ENCODE measurements at regions not wholly inside any gene's neighbourhood (a gene's known extent, or its start where the extent isn't known, plus 50 kb on each side); places are given as distances from the start of the nearest gene placed in this dataset.

DNA sequence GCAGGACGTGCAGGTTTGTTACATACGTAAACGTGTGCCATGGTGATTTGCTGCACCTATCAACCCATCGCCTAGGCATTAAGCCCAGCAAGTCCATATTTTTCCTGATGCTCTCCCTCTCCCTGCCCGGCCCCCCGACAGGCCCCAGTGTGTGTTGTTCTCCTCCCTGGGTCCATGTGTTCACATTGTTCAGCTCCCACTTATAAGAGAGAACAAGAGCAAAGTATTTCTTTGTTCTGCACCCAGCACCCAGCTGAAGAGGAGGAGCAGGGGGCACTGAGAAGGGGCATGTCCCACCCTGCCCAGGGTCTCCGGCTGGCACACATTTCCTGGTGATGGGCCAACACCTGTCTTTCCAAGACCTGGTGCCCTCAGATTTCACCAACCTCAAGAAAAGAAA is 251.1 kb upstream of the ARID1B start:
- Histone ChIP-seq H3K27ac (ENCODE audit: low read depth in 1 of 2, low read length in 1 of 2) (no peak overlapping the region), H3K4me3 (no peak overlapping the region), H3K36me3 (ENCODE audit: control insufficient read depth in 4 of 4, insufficient read depth in 4 of 4, low read length in 4 of 4) (no peaks in the 10 kb centered on the region), H3K27me3 (ENCODE audit: control insufficient read depth in 3 of 3, insufficient read depth in 3 of 3, low read length in 2 of 3) (no peaks in the 10 kb centered on the region), H3K4me1 (ENCODE audit: control insufficient read depth in 5 of 5, insufficient read depth in 5 of 5, low read length in 5 of 5) (peaks cover 0 to 11% (median 0%) of the 10 kb centered on the region in 5 donors), H3K9ac (ENCODE audit: insufficient read depth in 1 of 2, low read length in 2 of 2) (no peak overlapping the region), H3K9me3 (ENCODE audit: control insufficient read depth in 4 of 4, insufficient read depth in 3 of 4, low read length in 3 of 4) (no peaks in the 10 kb centered on the region)
- TF ChIP-seq, protein P1, sequence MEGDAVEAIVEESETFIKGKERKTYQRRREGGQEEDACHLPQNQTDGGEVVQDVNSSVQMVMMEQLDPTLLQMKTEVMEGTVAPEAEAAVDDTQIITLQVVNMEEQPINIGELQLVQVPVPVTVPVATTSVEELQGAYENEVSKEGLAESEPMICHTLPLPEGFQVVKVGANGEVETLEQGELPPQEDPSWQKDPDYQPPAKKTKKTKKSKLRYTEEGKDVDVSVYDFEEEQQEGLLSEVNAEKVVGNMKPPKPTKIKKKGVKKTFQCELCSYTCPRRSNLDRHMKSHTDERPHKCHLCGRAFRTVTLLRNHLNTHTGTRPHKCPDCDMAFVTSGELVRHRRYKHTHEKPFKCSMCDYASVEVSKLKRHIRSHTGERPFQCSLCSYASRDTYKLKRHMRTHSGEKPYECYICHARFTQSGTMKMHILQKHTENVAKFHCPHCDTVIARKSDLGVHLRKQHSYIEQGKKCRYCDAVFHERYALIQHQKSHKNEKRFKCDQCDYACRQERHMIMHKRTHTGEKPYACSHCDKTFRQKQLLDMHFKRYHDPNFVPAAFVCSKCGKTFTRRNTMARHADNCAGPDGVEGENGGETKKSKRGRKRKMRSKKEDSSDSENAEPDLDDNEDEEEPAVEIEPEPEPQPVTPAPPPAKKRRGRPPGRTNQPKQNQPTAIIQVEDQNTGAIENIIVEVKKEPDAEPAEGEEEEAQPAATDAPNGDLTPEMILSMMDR (IDR thresholded peaks at IDR 0.05; ENCODE audit: control extremely low read depth, extremely low read depth) = no peak
- DNase-seq = no peak
- ATAC-seq (ENCODE audit: insufficient read depth, low FRiP score) = no peak
- 80 to 88% methylated on average over 7 of the region's 7 CpGs for WGBS, 2 donors

DNA sequence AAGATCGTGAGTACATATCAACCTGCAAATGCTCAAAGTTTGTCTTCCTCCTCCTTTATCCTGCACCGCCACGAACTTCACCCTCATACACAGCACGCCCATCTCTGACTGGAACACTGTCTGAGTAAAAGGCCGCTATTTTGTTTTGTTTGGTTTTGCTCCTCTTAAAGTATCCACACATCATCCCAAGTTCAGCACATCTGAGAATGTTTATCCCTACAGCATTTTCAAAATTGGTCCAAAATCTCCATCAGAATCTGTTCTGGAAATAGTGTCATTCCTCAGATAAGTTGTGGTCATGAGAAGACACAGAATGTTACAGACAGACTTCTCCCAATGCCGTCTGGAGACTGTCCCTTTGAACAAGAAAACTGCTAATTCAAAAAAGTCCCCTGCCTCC is 251.6 kb upstream of the ARID1B start:
- H3K27me3 ChIP-seq (ENCODE audit: control insufficient read depth in 3 of 3, insufficient read depth in 3 of 3, low read length in 2 of 3) = no peaks in the 10 kb centered on the region
- DNase-seq (peak in 2 of 3 donors; percentile 65 to 67), ATAC-seq (ENCODE audit: insufficient read depth, low FRiP score) (no peak)
- 86 to 90% methylated on average over 6 of the region's 6 CpGs for WGBS, 2 donors
- no peaks in the 10 kb centered on the region for H3K9me3 ChIP-seq (ENCODE audit: control insufficient read depth in 4 of 4, insufficient read depth in 3 of 4, low read length in 3 of 4)
- no peak overlapping the region for H3K9ac ChIP-seq (ENCODE audit: insufficient read depth in 1 of 2, low read length in 2 of 2)
- H3K27ac ChIP-seq (ENCODE audit: low read depth in 1 of 2, low read length in 1 of 2) = no peak overlapping the region
- H3K4me3 ChIP-seq = no peak overlapping the region
- TF ChIP-seq, protein P1 (IDR thresholded peaks at IDR 0.05; ENCODE audit: control extremely low read depth, extremely low read depth) = no peak
- H3K4me1 ChIP-seq (ENCODE audit: control insufficient read depth in 5 of 5, insufficient read depth in 5 of 5, low read length in 5 of 5) = peaks cover 0 to 11% (median 0%) of the 10 kb centered on the region in 5 donors
- H3K36me3 ChIP-seq (ENCODE audit: control insufficient read depth in 4 of 4, insufficient read depth in 4 of 4, low read length in 4 of 4) = no peaks in the 10 kb centered on the region

DNA sequence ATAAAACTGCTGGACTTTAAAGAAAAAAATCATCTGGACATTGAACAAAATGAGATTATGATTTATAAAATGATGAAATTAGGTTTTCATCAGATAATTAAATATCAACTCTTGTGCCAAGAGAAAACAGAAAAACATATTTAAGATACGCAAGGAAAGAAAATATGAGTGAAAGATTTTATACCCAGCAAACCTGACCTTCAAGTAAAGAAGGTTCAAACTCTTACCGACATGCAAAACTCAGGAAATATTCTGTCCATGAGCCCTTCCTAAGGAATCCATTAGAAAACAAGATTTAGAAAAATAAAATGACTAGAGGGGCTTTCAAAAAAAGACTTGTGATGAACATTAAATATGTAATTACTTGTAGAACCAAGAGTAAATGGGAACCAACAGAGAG is 257.2 kb upstream of the ARID1B start:
- 66 to 71% methylated on average over 2 of the region's 2 CpGs for WGBS, 2 donors
- TF ChIP-seq, protein P1 (IDR thresholded peaks at IDR 0.05; ENCODE audit: control extremely low read depth, extremely low read depth) = no peak

DNA sequence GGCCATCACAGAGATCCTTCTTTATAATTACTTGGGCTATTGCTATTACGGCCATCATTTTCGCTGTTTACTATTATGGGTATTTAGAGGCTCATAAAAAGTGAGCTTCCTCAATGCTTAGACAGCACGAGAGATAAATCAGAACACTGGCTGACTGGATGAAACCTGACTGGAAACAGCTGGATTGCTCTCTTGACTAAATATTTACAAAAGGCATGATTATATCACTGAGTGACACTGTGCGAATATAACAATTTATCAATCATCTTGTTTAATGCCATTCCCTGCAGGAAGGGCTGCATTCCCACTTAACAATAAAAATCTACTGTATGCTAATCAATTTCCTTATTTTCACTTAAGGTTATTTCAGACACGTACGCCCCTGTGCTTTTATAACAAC is 260.1 kb upstream of the ARID1B start:
- H3K4me1 ChIP-seq (ENCODE audit: control insufficient read depth in 5 of 5, insufficient read depth in 5 of 5, low read length in 5 of 5) = peaks cover 0 to 18% (median 3%) of the 10 kb centered on the region in 5 donors
- ATAC-seq (ENCODE audit: insufficient read depth, low FRiP score) (no peak), DNase-seq (peak; percentile 71 to 95 (median 92))
- H3K27me3 ChIP-seq (ENCODE audit: control insufficient read depth in 3 of 3, insufficient read depth in 3 of 3, low read length in 2 of 3) = no peaks in the 10 kb centered on the region
- no peak overlapping the region for H3K9ac ChIP-seq (ENCODE audit: insufficient read depth in 1 of 2, low read length in 2 of 2)
- no peak overlapping the region for H3K4me3 ChIP-seq
- WGBS, 2 donors = 56 to 72% methylated on average over 6 of the region's 6 CpGs
- peaks cover 0 to 6% (median 2%) of the 10 kb centered on the region in 4 donors for H3K9me3 ChIP-seq (ENCODE audit: control insufficient read depth in 4 of 4, insufficient read depth in 3 of 4, low read length in 3 of 4)
- no peaks in the 10 kb centered on the region for H3K36me3 ChIP-seq (ENCODE audit: control insufficient read depth in 4 of 4, insufficient read depth in 4 of 4, low read length in 4 of 4)
- H3K27ac ChIP-seq (ENCODE audit: low read depth in 1 of 2, low read length in 1 of 2) = no peak overlapping the region
- TF ChIP-seq, protein P1 (IDR thresholded peaks at IDR 0.05; ENCODE audit: control extremely low read depth, extremely low read depth) = no peak

More for the DNA sequence above, 257.2 kb upstream of the ARID1B start:
- DNase-seq (no peak), ATAC-seq (ENCODE audit: insufficient read depth, low FRiP score) (no peak)
- no peak overlapping the region for H3K4me3 ChIP-seq
- H3K27ac ChIP-seq (ENCODE audit: low read depth in 1 of 2, low read length in 1 of 2) = no peak overlapping the region
- H3K9ac ChIP-seq (ENCODE audit: insufficient read depth in 1 of 2, low read length in 2 of 2) = no peak overlapping the region
- peaks cover 0 to 18% (median 3%) of the 10 kb centered on the region in 5 donors for H3K4me1 ChIP-seq (ENCODE audit: control insufficient read depth in 5 of 5, insufficient read depth in 5 of 5, low read length in 5 of 5)
- H3K36me3 ChIP-seq (ENCODE audit: control insufficient read depth in 4 of 4, insufficient read depth in 4 of 4, low read length in 4 of 4) = no peaks in the 10 kb centered on the region
- H3K9me3 ChIP-seq (ENCODE audit: control insufficient read depth in 4 of 4, insufficient read depth in 3 of 4, low read length in 3 of 4) = peaks cover 0 to 6% (median 2%) of the 10 kb centered on the region in 4 donors
- H3K27me3 ChIP-seq (ENCODE audit: control insufficient read depth in 3 of 3, insufficient read depth in 3 of 3, low read length in 2 of 3) = no peaks in the 10 kb centered on the region
